GM23248 (cell line): ENCODE measurements at regions not wholly inside any gene's neighbourhood (a gene's known extent, or its start where the extent isn't known, plus 50 kb on each side); places are given as distances from the start of the nearest gene placed in this dataset.

Source experiments
- DNase-seq: peaks from one replicate; pipeline ENCODE4 v3.0.0-alpha.2; 2015
- H2AFZ ChIP-seq: fragments of 200-600 bp; sonication (generic); 2 replicates; pipeline ENCODE4 v1.6.1; 2016; ENCODE audit warnings: antibody characterized with exemption
- H3F3A ChIP-seq: fragments of 200-600 bp; sonication (generic); 2 replicates; pipeline ENCODE4 v1.6.1; 2016; ENCODE audit warnings: mild to moderate bottlenecking, antibody characterized with exemption, mixed run types; ENCODE audit not compliant: insufficient read depth
- H3K27ac ChIP-seq: fragments of 200-600 bp; sonication (generic); 2 replicates; pipeline ENCODE4 v1.5.1; 2016; ENCODE audit warnings: mild to moderate bottlenecking
- H3K27me3 ChIP-seq: fragments of 200-600 bp; sonication (generic); replicated peaks from 2 replicates; pipeline ENCODE4 v1.6.1; 2016; ENCODE audit warnings: mild to moderate bottlenecking; ENCODE audit not compliant: insufficient read depth
- H3K36me3 ChIP-seq: fragments of 200-600 bp; sonication (generic); 2 replicates; pipeline ENCODE4 v1.6.1; 2016; ENCODE audit warnings: low read depth, mild to moderate bottlenecking
- H3K4me1 ChIP-seq: fragments of 200-600 bp; sonication (generic); 2 replicates; pipeline ENCODE4 v1.6.1; 2016; ENCODE audit warnings: mild to moderate bottlenecking; ENCODE audit not compliant: insufficient read depth
- H3K4me2 ChIP-seq: fragments of 200-600 bp; sonication (generic); one replicate; pipeline ENCODE4 v1.6.1; 2016; ENCODE audit warnings: mild to moderate bottlenecking; ENCODE audit not compliant: unreplicated experiment
- H3K4me3 ChIP-seq: fragments of 200-600 bp; sonication (generic); 2 replicates; pipeline ENCODE4 v1.5.1; 2016; ENCODE audit warnings: mild to moderate bottlenecking
- H3K79me2 ChIP-seq: fragments of 200-600 bp; sonication (generic); 2 replicates; pipeline ENCODE4 v1.6.1; 2016; ENCODE audit warnings: mild to moderate bottlenecking; ENCODE audit not compliant: insufficient read depth
- H3K9ac ChIP-seq: fragments of 200-600 bp; sonication (generic); 2 replicates; pipeline ENCODE4 v1.6.1; 2016; ENCODE audit warnings: mild to moderate bottlenecking
- H3K9me2 ChIP-seq: fragments of 200-600 bp; sonication (generic); 2 replicates; pipeline ENCODE4 v1.6.1; 2016; ENCODE audit warnings: mixed run types, mild to moderate bottlenecking, moderate library complexity; ENCODE audit not compliant: insufficient read depth
- H3K9me3 ChIP-seq: fragments of 200-600 bp; sonication (generic); one replicate; pipeline ENCODE4 v1.6.1; 2017; ENCODE audit warnings: low read depth
- H4K20me1 ChIP-seq: fragments of 200-600 bp; sonication (generic); 2 replicates; pipeline ENCODE4 v1.6.0; 2016; ENCODE audit not compliant: insufficient read depth
- EZH2 ChIP-seq: fragments of 200-600 bp; sonication (generic); IDR thresholded peaks from 2 replicates; pipeline ENCODE4 v1.6.1; 2018; ENCODE audit warnings: antibody characterized with exemption, mild to moderate bottlenecking; ENCODE audit not compliant: insufficient read depth, poor library complexity, severe bottlenecking
- EZH2phosphoT487 ChIP-seq: fragments of 200-600 bp; sonication (generic); IDR thresholded peaks from 2 replicates; pipeline ENCODE4 v1.6.1; 2018; ENCODE audit warnings: antibody characterized with exemption, moderate library complexity, mild to moderate bottlenecking, low read depth; ENCODE audit not compliant: insufficient read depth
- WGBS, 2 experiments: methylation state at CpG; one replicate each; pipeline ENCODE4 v1.1.6; 2015 to 2017; ENCODE audit warnings: low lambda C conversion rate in 2 of 2, low coverage in 1 of 2; ENCODE audit errors: missing lambda C conversion rate in 2 of 2; 5-methylcytosine and 5-hydroxymethylcytosine counted together
- in situ Hi-C: fragments of 300-500 bp; cut with MboI; formaldehyde crosslinking; loops from 2 replicates; pipeline ENCODE4 v1.15.0; 2020

DNA sequence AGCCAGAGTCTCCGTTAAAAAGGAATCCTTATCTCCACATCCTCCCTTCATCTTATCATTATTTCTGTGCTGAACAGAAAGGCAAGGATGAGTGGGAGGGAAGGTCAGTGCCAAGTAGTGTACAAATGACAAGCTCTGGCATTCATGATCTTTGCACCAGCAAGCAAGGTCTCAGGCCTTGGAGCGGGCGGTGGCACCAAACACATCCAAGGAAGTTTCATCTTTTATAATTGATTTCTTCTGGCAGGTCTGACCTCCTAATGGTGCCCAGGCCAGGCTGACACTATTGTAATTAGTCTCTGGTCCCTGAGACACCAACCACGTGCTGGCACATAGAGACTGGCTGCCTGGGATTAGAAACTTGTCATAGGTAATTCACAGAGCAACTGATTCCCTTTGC, 336.6 kb downstream of the EN1 start:
- 60 to 66% methylated on average over 4 of the region's 4 CpGs for WGBS, 2 experiments
- Histone ChIP-seq H2AFZ (no peak overlapping the region), H3K27me3 (no peaks in the 10 kb centered on the region), H3K9me2 (no peaks in the 10 kb centered on the region), H3K9me3 (peaks cover 8% of the 10 kb centered on the region), H3K36me3 (no peaks in the 10 kb centered on the region), H3F3A (no peaks in the 10 kb centered on the region), H3K9ac (no peak overlapping the region), H4K20me1 (no peaks in the 10 kb centered on the region), H3K4me2 (no peak overlapping the region), H3K4me1 (no peaks in the 10 kb centered on the region), H3K4me3 (no peak overlapping the region), H3K27ac (no peak overlapping the region), H3K79me2 (no peaks in the 10 kb centered on the region)
- DNase-seq, result no peak
- TF ChIP-seq EZH2 (no peak), EZH2phosphoT487 (no peak)
- in situ Hi-C loops, result no loop called here

DNA sequence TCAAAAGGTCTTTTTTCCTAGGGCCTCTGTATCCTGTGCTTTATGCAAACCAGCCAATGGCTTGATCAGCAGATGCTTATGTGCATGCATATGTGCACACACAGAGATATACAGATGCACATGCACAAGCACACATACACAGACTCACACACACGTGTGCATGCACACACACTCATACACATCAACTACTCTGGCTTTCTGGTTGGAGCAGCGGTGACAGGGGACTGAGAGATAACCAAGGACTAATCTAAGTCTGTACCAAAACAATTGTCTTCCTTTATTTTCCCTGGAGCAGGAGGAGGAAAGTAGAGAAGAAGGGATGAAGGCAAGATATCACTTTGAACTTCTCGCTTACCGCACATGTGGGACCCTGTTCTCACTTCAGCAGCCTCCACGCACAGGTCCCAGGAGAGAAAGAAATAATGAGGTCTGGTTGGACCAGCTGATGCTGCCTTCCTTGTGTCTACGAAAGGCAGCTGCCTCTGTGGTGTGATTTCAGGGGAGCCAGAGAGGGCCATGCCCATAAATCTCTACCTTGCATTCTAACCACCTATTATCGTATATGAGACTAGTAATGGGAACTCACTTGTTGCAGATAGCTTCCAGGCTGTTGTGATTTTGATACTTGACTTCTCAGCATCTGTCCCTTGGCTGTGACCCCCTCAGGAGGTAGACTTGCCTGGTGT, 338.0 kb downstream of the EN1 start:
- H3K27ac ChIP-seq, result no peak overlapping the region
- H3K4me3 ChIP-seq, result no peak overlapping the region
- H3K4me1 ChIP-seq, result no peaks in the 10 kb centered on the region
- no peaks in the 10 kb centered on the region for H3K27me3 ChIP-seq
- H3K79me2 ChIP-seq, result no peaks in the 10 kb centered on the region
- no peak overlapping the region for H3K9ac ChIP-seq
- no peaks in the 10 kb centered on the region for H3F3A ChIP-seq
- no peaks in the 10 kb centered on the region for H3K36me3 ChIP-seq
- H3K9me3 ChIP-seq, result peaks cover 4% of the 10 kb centered on the region
- WGBS, 2 experiments, result 76 to 85% methylated on average over 7 of the region's 7 CpGs
- H3K4me2 ChIP-seq, result no peak overlapping the region
- TF ChIP-seq EZH2phosphoT487, result no peak
- TF ChIP-seq EZH2, result no peak
- H3K9me2 ChIP-seq, result no peaks in the 10 kb centered on the region
- H4K20me1 ChIP-seq, result no peaks in the 10 kb centered on the region
- DNase-seq, result no peak
- in situ Hi-C loops, result no loop called here
- no peak overlapping the region for H2AFZ ChIP-seq

DNA sequence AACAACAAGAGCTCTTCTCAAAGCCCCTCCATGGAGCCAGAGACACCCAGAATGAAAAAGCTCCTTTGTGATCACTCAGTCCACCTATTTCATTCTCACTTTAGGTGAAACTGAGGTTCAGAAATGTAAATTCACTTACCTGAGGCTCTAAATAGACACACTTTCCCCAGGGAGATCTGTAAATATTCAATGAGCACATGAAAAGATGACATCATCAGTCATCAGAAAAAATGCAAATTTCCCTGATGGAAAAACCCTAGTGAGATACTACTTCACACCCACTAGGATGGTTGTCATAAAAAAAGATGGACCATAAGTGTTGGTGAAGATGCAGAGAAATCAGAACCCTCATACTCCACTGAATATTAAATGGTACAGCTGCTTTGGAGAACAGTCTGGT, 339.2 kb downstream of the EN1 start:
- H3K4me3 ChIP-seq, result no peak overlapping the region
- TF ChIP-seq EZH2phosphoT487 (no peak), EZH2 (no peak)
- DNase-seq, result no peak

DNA sequence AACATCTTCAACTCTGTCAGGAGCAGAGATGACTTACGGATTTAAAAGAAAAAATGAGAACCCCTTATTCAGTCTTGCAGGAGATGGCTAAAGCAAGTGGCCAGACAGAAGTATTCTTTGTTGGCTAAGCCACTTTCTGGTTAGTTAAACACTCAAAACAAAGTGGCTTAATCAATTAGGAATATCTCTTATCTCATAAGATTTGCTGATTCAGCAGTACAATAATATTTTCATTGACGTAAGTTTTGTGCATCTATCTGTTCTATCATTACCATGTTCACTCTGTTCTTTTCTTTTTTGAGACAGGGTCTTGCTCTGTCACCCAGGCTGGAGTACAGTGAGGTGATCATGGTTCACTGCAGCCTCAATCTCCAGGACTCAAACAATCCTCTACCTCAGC, 342.0 kb downstream of the EN1 start:
- H3F3A ChIP-seq, result no peaks in the 10 kb centered on the region
- no peaks in the 10 kb centered on the region for H3K9me3 ChIP-seq
- WGBS, 2 experiments, result 89 to 98% methylated on average over 2 of the region's 2 CpGs
- peaks cover 4% of the 10 kb centered on the region; the same call in 1 of the 2 replicates for H3K27me3 ChIP-seq
- DNase-seq, result no peak
- no peaks in the 10 kb centered on the region for H3K36me3 ChIP-seq
- no peak overlapping the region for H2AFZ ChIP-seq
- H3K4me1 ChIP-seq, result no peaks in the 10 kb centered on the region
- no peak for TF ChIP-seq EZH2
- TF ChIP-seq EZH2phosphoT487, result no peak
- H4K20me1 ChIP-seq, result no peaks in the 10 kb centered on the region
- no peak overlapping the region for H3K9ac ChIP-seq
- H3K27ac ChIP-seq, result no peak overlapping the region
- H3K79me2 ChIP-seq, result no peaks in the 10 kb centered on the region
- in situ Hi-C loops, result no loop called here
- no peak overlapping the region for H3K4me3 ChIP-seq
- H3K4me2 ChIP-seq, result no peak overlapping the region
- H3K9me2 ChIP-seq, result no peaks in the 10 kb centered on the region

More for the DNA sequence above, 339.2 kb downstream of the EN1 start:
- no peak overlapping the region for H3K27ac ChIP-seq
- H3K4me1 ChIP-seq, result no peaks in the 10 kb centered on the region
- H3K79me2 ChIP-seq, result no peaks in the 10 kb centered on the region
- no peaks in the 10 kb centered on the region for H3K9me3 ChIP-seq
- in situ Hi-C loops, result no loop called here
- H2AFZ ChIP-seq, result no peak overlapping the region
- H4K20me1 ChIP-seq, result no peaks in the 10 kb centered on the region
- no peaks in the 10 kb centered on the region for H3K36me3 ChIP-seq
- H3K27me3 ChIP-seq, result no peaks in the 10 kb centered on the region
- no peak overlapping the region for H3K9ac ChIP-seq
- no peaks in the 10 kb centered on the region for H3K9me2 ChIP-seq
- no peak overlapping the region for H3K4me2 ChIP-seq
- H3F3A ChIP-seq, result no peaks in the 10 kb centered on the region

DNA sequence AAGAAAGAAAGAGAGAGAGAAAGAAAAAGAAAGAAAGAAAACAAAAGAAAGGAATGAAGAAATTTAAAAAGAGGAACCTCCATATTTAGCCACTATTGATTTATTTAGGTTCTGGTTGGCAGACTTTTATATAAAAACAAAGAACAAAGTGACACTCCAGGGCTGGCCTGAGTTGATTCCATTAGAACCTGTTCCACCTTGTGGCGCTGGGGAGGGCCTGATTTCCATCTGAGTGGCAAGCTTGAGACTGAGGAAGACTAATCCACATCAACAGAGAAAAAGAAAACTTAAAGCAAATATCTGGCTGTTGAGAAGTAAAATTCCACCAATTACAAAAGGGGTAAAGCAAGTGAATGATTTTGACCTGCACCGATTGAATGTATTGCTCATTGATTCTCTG, 345.3 kb downstream of the EN1 start:
- H3K27me3 ChIP-seq, result peaks cover 4% of the 10 kb centered on the region; the same call in 1 of the 2 replicates
- no peak overlapping the region for H2AFZ ChIP-seq
- H3K9me2 ChIP-seq, result no peaks in the 10 kb centered on the region
- no peaks in the 10 kb centered on the region for H3K36me3 ChIP-seq
- in situ Hi-C loops, result no loop called here
- DNase-seq, result no peak
- H3K9me3 ChIP-seq, result no peaks in the 10 kb centered on the region
- H3K4me3 ChIP-seq, result no peak overlapping the region
- H3K27ac ChIP-seq, result no peak overlapping the region
- H3K4me2 ChIP-seq, result no peak overlapping the region
- no peaks in the 10 kb centered on the region for H3K4me1 ChIP-seq
- no peaks in the 10 kb centered on the region for H3F3A ChIP-seq
- no peaks in the 10 kb centered on the region for H4K20me1 ChIP-seq
- H3K79me2 ChIP-seq, result no peaks in the 10 kb centered on the region
- no peak for TF ChIP-seq EZH2
- TF ChIP-seq EZH2phosphoT487, result no peak
- no peak overlapping the region for H3K9ac ChIP-seq
- WGBS, 2 experiments, result 62 to 67% methylated on average over 2 of the region's 2 CpGs
